SK-N-SH (cell line): ENCODE measurements at regions not wholly inside any gene's neighbourhood (a gene's known extent, or its start where the extent isn't known, plus 50 kb on each side); places are given as distances from the start of the nearest gene placed in this dataset.

ENCODE experiments used
- CTCF ChIA-PET: fragments of 300-600, 350-600 bp; formaldehyde crosslinking; extraction: SDS; loops from one replicate; lab custom pipeline; 2021; lab: Yijun Ruan, JAX
- POLR2A ChIA-PET: fragments of 350-600 bp; sonication (Branson Sonifier 250); formaldehyde crosslinking; extraction: SDS; loops from one replicate; lab custom pipeline; 2020; ENCODE audit warnings: antibody characterized with exemption, inconsistent platforms; lab: Yijun Ruan, JAX
- DNase-seq: peaks from one replicate; pipeline ENCODE4 v3.0.0; 2012
- H2AFZ ChIP-seq: fragments of 200-600 bp; sonication (generic); 2 replicates; pipeline ENCODE4 v1.8.1; 2016; ENCODE audit warnings: antibody characterized with exemption, mild to moderate bottlenecking, low read depth
- H3F3A ChIP-seq: fragments of 200-600 bp; sonication (generic); replicated peaks from 2 replicates; pipeline ENCODE3; 2016; ENCODE audit warnings: antibody characterized with exemption, mild to moderate bottlenecking; ENCODE audit not compliant: insufficient read depth
- H3K27ac ChIP-seq, 2 experiments: fragments of 200-500 bp in 1 of 2; fragments of 200-600 bp in 1 of 2; sonication (Bioruptor generic) in 1 of 2; sonication (generic), shearing (Covaris generic) in 1 of 2; 2 replicates each; pipeline versions ENCODE4 v1.5.1 to v1.6.1; 2014 to 2016; ENCODE audit warnings: low read depth in 2 of 2, inconsistent platforms in 1 of 2, low read length in 1 of 2, mild to moderate bottlenecking in 1 of 2, mixed read lengths in 1 of 2
- H3K27me3 ChIP-seq: fragments of 200-600 bp; sonication (generic), shearing (Covaris generic); 2 replicates; pipeline ENCODE4 v1.6.1; 2016; ENCODE audit warnings: mixed run types; ENCODE audit not compliant: insufficient read depth
- H3K36me3 ChIP-seq, 2 experiments: fragments of 200-500 bp in 1 of 2; fragments of 200-600 bp in 1 of 2; sonication (Bioruptor generic) in 1 of 2; sonication (generic) in 1 of 2; replicated peaks in 1 of 2; 2 replicates each; pipeline versions ENCODE3 to v1.5.1; 2014 to 2016; ENCODE audit warnings: low read length in 1 of 2, mild to moderate bottlenecking in 1 of 2; ENCODE audit not compliant: insufficient read depth in 2 of 2, control insufficient read depth in 1 of 2
- H3K4me1 ChIP-seq, 2 experiments: fragments of 200-500 bp in 1 of 2; fragments of 200-600 bp in 1 of 2; sonication (Bioruptor generic) in 1 of 2; sonication (generic), shearing (Covaris generic) in 1 of 2; 2 replicates each; pipeline versions ENCODE4 v1.5.1 to v1.6.1; 2014 to 2016; ENCODE audit warnings: low read depth in 1 of 2, low read length in 1 of 2, mixed run types in 1 of 2; ENCODE audit not compliant: insufficient read depth in 2 of 2, control insufficient read depth in 1 of 2
- H3K4me2 ChIP-seq: fragments of 200-600 bp; sonication (generic), shearing (Covaris generic); 2 replicates; pipeline ENCODE4 v1.6.1; 2017; ENCODE audit warnings: mixed run types
- H3K4me3 ChIP-seq, 2 experiments: fragments of 200-500 bp in 1 of 2; fragments of 200-600 bp in 1 of 2; sonication (Bioruptor generic) in 1 of 2; sonication (generic), shearing (Covaris generic) in 1 of 2; 2 replicates each; pipeline versions ENCODE4 v1.5.1 to v1.8.1; 2014 to 2016; ENCODE audit warnings: low read depth in 2 of 2, inconsistent platforms in 1 of 2, low read length in 1 of 2, mild to moderate bottlenecking in 1 of 2, mixed read lengths in 1 of 2, moderate library complexity in 1 of 2
- H3K79me2 ChIP-seq: fragments of 200-600 bp; sonication (generic); 2 replicates; pipeline ENCODE4 v1.8.1; 2017; ENCODE audit warnings: mild to moderate bottlenecking; ENCODE audit not compliant: insufficient read depth
- H3K9ac ChIP-seq: fragments of 200-600 bp; sonication (generic); 2 replicates; pipeline ENCODE4 v1.6.1; 2017; ENCODE audit warnings: mixed run types
- H3K9me2 ChIP-seq: fragments of 200-600 bp; sonication (generic); 2 replicates; pipeline ENCODE4 v1.6.1; 2017; ENCODE audit warnings: mixed run types
- H3K9me3 ChIP-seq: fragments of 200-600 bp; sonication (generic); 2 replicates; pipeline ENCODE4 v1.6.1; 2017; ENCODE audit warnings: mixed run types, mild to moderate bottlenecking, moderate library complexity
- H4K20me1 ChIP-seq: fragments of 200-600 bp; sonication (generic); 2 replicates; pipeline ENCODE4 v1.6.1; 2017; ENCODE audit warnings: mild to moderate bottlenecking, mixed run types; ENCODE audit not compliant: insufficient read depth
- ELF1 ChIP-seq: IDR thresholded peaks from 2 replicates; pipeline ENCODE4 v1.4.0; 2012
- FOXJ3 ChIP-seq: sonication (generic); formaldehyde crosslinking; IDR thresholded peaks from 2 replicates; pipeline ENCODE4 v1.5.1; 2020; ENCODE audit warnings: mild to moderate bottlenecking, missing genetic modification reagents
- FOXM1 ChIP-seq: IDR thresholded peaks from 2 replicates; pipeline ENCODE4 v1.4.0; 2012; ENCODE audit warnings: low read depth, mild to moderate bottlenecking
- GABPA ChIP-seq: IDR thresholded peaks from 2 replicates; pipeline ENCODE4 v1.4.0; 2012; ENCODE audit warnings: low read depth, mild to moderate bottlenecking
- JUND ChIP-seq: IDR thresholded peaks from 2 replicates; pipeline ENCODE4 v1.4.0; 2012
- MEF2A ChIP-seq: IDR thresholded peaks from 2 replicates; pipeline ENCODE4 v1.4.0; 2012; ENCODE audit warnings: low read depth, borderline replicate concordance
- MXI1 ChIP-seq: IDR thresholded peaks from 2 replicates; pipeline ENCODE4 v1.6.1; 2012; ENCODE audit warnings: mild to moderate bottlenecking, low read depth, low read length, improper control_type of control experiment
- NRF1 ChIP-seq: IDR thresholded peaks from 2 replicates; pipeline ENCODE4 v1.6.1; 2012; ENCODE audit warnings: low read depth, mild to moderate bottlenecking, low read length
- RAD21 ChIP-seq: IDR thresholded peaks from 2 replicates; pipeline ENCODE4 v1.6.1; 2012; ENCODE audit warnings: mild to moderate bottlenecking, low read length
- RCOR1 ChIP-seq: fragments of 150-350 bp; IDR thresholded peaks from 2 replicates; pipeline ENCODE4 v1.6.1; 2017; ENCODE audit warnings: antibody characterized with exemption, low read length
- RXRA ChIP-seq: IDR thresholded peaks from 2 replicates; pipeline ENCODE4 v1.4.0; 2012; ENCODE audit warnings: low read depth, mild to moderate bottlenecking, borderline replicate concordance
- TCF12 ChIP-seq: IDR thresholded peaks from 2 replicates; pipeline ENCODE4 v1.4.0; 2012
- YY1 ChIP-seq: IDR thresholded peaks from 2 replicates; pipeline ENCODE4 v1.4.0; 2012; ENCODE audit warnings: low read depth, mild to moderate bottlenecking
- WGBS: methylation state at CpG from one replicate; pipeline ENCODE4 v1.1.6; 2017; ENCODE audit warnings: low lambda C conversion rate; 5-methylcytosine and 5-hydroxymethylcytosine counted together
- TF ChIP-seq, protein P1 (sequence below): IDR thresholded peaks from 2 replicates; pipeline ENCODE4 v1.4.0; 2012; ENCODE audit warnings: low read depth
- TF ChIP-seq, protein P2 (sequence below): IDR thresholded peaks from 2 replicates; pipeline ENCODE4 v1.4.0; 2012; ENCODE audit warnings: low read depth, borderline replicate concordance
- TF ChIP-seq, protein P3 (sequence below): fragments of 200-600 bp; sonication (generic); IDR thresholded peaks from 2 replicates; pipeline ENCODE4 v1.6.1; 2017; ENCODE audit warnings: antibody characterized with exemption, mild to moderate bottlenecking, moderate library complexity
- TF ChIP-seq, protein P4 (sequence below): IDR thresholded peaks from 2 replicates; pipeline ENCODE4 v1.4.0; 2012; ENCODE audit warnings: low read depth, borderline replicate concordance
- TF ChIP-seq, protein P5 (sequence below): fragments of 150-350 bp; IDR thresholded peaks from 2 replicates; pipeline ENCODE4 v1.6.1; 2017; ENCODE audit warnings: antibody characterized with exemption, low read length, low read depth, borderline replicate concordance

DNA sequence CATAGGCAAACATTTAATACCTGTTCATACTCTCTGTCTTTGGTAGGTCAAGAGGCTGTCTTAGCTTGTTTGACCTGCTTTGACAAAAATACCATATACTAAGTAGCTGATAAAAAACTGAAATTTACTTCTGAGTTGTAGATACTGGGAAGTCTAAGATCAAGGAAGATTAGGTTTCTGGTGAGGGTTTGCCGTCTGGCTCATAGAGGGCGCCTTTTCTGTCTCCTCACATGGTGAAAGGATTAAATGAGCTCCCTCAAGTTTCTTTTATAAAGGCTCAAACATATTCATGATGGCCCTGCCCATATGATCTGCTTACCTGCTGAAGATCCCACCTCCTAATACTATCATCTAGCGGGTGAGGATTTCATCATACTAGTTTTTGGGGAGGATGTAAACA, 1076.1 kb upstream of the NCAM2 start:
- TF ChIP-seq, protein P1, sequence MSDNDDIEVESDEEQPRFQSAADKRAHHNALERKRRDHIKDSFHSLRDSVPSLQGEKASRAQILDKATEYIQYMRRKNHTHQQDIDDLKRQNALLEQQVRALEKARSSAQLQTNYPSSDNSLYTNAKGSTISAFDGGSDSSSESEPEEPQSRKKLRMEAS: no peak
- no peak for TF ChIP-seq JUND
- TF ChIP-seq, protein P2, sequence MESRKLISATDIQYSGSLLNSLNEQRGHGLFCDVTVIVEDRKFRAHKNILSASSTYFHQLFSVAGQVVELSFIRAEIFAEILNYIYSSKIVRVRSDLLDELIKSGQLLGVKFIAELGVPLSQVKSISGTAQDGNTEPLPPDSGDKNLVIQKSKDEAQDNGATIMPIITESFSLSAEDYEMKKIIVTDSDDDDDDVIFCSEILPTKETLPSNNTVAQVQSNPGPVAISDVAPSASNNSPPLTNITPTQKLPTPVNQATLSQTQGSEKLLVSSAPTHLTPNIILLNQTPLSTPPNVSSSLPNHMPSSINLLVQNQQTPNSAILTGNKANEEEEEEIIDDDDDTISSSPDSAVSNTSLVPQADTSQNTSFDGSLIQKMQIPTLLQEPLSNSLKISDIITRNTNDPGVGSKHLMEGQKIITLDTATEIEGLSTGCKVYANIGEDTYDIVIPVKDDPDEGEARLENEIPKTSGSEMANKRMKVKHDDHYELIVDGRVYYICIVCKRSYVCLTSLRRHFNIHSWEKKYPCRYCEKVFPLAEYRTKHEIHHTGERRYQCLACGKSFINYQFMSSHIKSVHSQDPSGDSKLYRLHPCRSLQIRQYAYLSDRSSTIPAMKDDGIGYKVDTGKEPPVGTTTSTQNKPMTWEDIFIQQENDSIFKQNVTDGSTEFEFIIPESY: no peak
- TF ChIP-seq FOXJ3 (CRISPR knock-in tag): no peak
- TF ChIP-seq, protein P3, sequence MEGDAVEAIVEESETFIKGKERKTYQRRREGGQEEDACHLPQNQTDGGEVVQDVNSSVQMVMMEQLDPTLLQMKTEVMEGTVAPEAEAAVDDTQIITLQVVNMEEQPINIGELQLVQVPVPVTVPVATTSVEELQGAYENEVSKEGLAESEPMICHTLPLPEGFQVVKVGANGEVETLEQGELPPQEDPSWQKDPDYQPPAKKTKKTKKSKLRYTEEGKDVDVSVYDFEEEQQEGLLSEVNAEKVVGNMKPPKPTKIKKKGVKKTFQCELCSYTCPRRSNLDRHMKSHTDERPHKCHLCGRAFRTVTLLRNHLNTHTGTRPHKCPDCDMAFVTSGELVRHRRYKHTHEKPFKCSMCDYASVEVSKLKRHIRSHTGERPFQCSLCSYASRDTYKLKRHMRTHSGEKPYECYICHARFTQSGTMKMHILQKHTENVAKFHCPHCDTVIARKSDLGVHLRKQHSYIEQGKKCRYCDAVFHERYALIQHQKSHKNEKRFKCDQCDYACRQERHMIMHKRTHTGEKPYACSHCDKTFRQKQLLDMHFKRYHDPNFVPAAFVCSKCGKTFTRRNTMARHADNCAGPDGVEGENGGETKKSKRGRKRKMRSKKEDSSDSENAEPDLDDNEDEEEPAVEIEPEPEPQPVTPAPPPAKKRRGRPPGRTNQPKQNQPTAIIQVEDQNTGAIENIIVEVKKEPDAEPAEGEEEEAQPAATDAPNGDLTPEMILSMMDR: no peak
- no peak for TF ChIP-seq RCOR1
- no peak for TF ChIP-seq GABPA
- no peak for TF ChIP-seq MEF2A
- no peak for TF ChIP-seq YY1
- TF ChIP-seq MXI1: no peak
- TF ChIP-seq NRF1: no peak
- TF ChIP-seq RAD21: no peak
- TF ChIP-seq RXRA: no peak
- TF ChIP-seq FOXM1: no peak
- TF ChIP-seq, protein P4, sequence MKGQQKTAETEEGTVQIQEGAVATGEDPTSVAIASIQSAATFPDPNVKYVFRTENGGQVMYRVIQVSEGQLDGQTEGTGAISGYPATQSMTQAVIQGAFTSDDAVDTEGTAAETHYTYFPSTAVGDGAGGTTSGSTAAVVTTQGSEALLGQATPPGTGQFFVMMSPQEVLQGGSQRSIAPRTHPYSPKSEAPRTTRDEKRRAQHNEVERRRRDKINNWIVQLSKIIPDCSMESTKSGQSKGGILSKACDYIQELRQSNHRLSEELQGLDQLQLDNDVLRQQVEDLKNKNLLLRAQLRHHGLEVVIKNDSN: no peak
- no peak for TF ChIP-seq TCF12
- TF ChIP-seq, protein P5, sequence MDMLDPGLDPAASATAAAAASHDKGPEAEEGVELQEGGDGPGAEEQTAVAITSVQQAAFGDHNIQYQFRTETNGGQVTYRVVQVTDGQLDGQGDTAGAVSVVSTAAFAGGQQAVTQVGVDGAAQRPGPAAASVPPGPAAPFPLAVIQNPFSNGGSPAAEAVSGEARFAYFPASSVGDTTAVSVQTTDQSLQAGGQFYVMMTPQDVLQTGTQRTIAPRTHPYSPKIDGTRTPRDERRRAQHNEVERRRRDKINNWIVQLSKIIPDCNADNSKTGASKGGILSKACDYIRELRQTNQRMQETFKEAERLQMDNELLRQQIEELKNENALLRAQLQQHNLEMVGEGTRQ: no peak
- no peak for TF ChIP-seq ELF1
- Histone ChIP-seq H3K9ac (no peak overlapping the region), H3K36me3 (peaks cover 0 to 3% of the 10 kb centered on the region in 2 experiments), H3K9me3 (0 out of 2 replicates have a peak, but pooled peaks cover 3% of the 10 kb centered on the region), H3K4me3 (no peak overlapping the region), H3K79me2 (no peaks in the 10 kb centered on the region), H3F3A (no peaks in the 10 kb centered on the region), H3K4me2 (no peak overlapping the region), H4K20me1 (no peaks in the 10 kb centered on the region), H3K4me1 (no peaks in the 10 kb centered on the region), H3K9me2 (0 out of 2 replicates have a peak, but pooled peaks cover 3% of the 10 kb centered on the region), H2AFZ (no peak overlapping the region), H3K27ac (no peak overlapping the region), H3K27me3 (no peaks in the 10 kb centered on the region)
- CTCF ChIA-PET: no interaction called here
- POLR2A ChIA-PET: no interaction called here
- DNase-seq: no peak
- 7% methylated on average over 3 of the region's 3 CpGs for WGBS
